SH-SY5Y (cell line): ENCODE measurements at regions not wholly inside any gene's neighbourhood (a gene's known extent, or its start where the extent isn't known, plus 50 kb on each side); places are given as distances from the start of the nearest gene placed in this dataset.

Experiments
- GATA2 ChIP-seq: IDR thresholded peaks from 2 replicates; pipeline ENCODE4 v1.6.1; 2011; ENCODE audit warnings: mild to moderate bottlenecking, low read depth, low read length
- GATA3 ChIP-seq: IDR thresholded peaks from 2 replicates; pipeline ENCODE4 v1.6.1; 2011; ENCODE audit warnings: low read depth, mild to moderate bottlenecking, low read length, moderate library complexity

DNA sequence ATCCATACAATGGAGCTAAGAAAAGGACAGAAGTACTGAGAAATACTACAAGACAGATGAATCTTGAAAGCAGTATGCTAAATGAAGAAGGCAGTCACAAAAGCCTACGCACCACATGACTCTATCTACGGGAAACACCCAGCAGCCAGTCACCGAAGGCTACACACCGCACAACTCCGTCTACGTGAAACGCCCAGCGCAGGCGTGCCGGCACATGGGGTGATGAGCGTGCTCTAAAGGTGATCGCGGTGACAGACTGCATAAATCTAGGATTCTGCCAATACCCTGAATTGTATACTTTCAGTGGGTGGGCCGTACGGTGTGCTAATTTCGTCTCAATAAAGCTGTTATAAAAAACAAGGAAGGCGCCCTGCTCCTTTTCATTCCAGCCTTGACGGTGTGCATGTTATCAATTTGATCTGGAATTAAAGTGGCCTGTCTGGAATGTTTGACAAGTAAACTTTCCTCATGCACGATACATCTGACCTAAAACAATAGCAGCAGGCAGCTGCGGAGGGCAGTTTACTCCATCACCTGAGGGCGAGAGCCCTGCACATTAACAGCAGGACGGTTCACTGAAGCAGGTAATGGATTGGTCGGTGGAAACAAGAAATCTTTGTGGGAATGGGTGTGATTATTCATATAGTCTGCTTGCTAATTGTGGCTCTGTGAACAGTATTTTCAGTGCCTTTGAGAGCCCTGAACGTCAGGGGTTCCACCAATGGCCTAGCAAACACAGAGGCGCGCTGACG is 86.2 kb upstream of the SALL3 start:
- TF ChIP-seq GATA3 (no peak), GATA2 (no peak)
